AG09309 (cell line): ENCODE measurements at regions not wholly inside any gene's neighbourhood (a gene's known extent, or its start where the extent isn't known, plus 50 kb on each side); places are given as distances from the start of the nearest gene placed in this dataset.

Experiments used
- DNase-seq: peaks from one replicate; pipeline ENCODE4 v3.0.0-alpha.2; 2010; ENCODE audit warnings: low read depth
- H3K4me3 ChIP-seq: 2 replicates; pipeline ENCODE4 v1.5.1; 2011; ENCODE audit warnings: mild to moderate bottlenecking, low read depth, low read length, moderate library complexity; ENCODE audit not compliant: control insufficient read depth
- TF ChIP-seq, protein P1 (sequence below): IDR thresholded peaks from 2 replicates; pipeline ENCODE4 v1.5.1; 2011; ENCODE audit warnings: mild to moderate bottlenecking, low read depth, low read length, inconsistent platforms; ENCODE audit not compliant: insufficient read depth, control insufficient read depth; ENCODE audit errors: missing control alignments

DNA sequence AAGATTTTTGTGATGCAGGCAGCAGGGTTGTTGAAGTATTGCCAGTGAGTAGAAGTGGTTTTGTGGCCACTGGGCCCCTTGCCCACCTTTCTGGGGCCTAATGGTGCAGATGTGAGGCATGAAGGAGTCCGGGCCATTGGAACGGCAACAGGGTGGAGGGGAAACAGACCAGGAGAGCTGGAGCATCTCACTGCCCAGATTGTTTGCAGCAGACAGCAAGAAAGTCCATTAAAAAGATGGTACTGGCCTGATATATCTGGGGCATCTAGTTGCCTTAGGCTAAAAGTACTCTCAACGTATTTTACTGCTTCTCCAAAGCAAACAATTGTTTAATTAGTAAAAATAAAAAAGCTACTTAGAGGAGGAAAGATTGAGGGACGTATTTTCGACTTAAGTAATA, 298.4 kb downstream of the SATB1 start:
- no peak overlapping the region for H3K4me3 ChIP-seq
- TF ChIP-seq, protein P1, sequence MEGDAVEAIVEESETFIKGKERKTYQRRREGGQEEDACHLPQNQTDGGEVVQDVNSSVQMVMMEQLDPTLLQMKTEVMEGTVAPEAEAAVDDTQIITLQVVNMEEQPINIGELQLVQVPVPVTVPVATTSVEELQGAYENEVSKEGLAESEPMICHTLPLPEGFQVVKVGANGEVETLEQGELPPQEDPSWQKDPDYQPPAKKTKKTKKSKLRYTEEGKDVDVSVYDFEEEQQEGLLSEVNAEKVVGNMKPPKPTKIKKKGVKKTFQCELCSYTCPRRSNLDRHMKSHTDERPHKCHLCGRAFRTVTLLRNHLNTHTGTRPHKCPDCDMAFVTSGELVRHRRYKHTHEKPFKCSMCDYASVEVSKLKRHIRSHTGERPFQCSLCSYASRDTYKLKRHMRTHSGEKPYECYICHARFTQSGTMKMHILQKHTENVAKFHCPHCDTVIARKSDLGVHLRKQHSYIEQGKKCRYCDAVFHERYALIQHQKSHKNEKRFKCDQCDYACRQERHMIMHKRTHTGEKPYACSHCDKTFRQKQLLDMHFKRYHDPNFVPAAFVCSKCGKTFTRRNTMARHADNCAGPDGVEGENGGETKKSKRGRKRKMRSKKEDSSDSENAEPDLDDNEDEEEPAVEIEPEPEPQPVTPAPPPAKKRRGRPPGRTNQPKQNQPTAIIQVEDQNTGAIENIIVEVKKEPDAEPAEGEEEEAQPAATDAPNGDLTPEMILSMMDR: no peak
- DNase-seq: no peak

DNA sequence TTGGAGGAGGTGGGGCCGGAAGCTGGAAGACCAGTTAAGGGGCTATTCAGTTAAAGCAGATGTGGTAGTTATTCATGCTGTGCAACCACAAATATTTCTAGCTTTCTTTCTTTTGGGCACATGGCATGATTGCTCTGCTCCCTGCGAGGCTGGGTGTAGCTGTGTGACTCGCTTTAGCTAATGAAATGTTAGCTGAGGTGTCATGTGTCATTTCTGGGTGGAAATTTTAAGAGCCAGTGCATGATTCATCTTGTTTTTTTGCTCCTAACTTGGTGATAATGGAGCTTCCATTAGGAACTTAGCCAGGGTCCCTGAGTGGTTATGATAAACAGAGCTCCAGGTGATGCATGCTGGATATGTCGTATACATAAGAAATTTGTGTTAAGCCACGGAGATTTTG, 300.6 kb downstream of the SATB1 start:
- TF ChIP-seq, protein P1: no peak

DNA sequence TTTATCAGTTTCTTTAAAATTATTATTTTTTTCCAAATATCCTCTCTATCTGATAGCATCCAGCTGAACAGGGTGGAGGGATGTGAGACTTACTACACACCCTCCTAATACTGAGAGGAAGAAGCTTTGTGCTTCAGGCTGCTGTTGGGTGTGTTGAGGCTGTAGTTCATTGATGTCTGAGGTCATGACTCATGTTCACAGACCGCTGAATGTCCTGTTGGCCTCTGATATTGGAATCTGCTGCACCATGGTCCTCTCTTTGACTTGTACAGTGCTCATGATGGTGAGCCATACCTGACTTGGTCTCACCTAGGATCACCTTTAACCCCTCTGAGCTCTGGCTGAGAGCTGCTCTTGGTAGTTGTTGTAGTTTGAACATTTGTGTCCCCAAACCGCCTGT, 302.9 kb downstream of the SATB1 start:
- TF ChIP-seq, protein P1: no peak
- no peak for DNase-seq
- no peak overlapping the region for H3K4me3 ChIP-seq

More for the DNA sequence above, 300.6 kb downstream of the SATB1 start:
- DNase-seq: peak; percentile 73
- no peak overlapping the region for H3K4me3 ChIP-seq

DNA sequence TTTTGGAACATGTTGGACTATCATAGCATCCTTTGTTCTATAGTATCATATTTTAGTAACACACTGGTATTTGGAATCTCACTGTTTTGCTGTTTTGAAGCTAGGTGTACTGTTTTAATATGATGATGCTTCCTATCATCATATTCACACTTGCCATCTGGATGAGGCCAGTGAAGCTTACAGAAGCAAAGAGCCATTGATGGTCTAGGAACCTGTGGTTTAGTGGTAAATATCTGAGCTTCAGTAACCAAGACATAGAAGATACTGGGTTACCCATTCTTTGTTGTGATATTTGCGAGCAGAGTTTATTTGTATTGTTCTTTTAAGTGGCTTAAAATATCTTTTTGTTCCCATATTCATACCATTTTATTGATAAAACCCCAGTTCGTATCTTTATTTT, 304.1 kb downstream of the SATB1 start:
- H3K4me3 ChIP-seq: no peak overlapping the region
- TF ChIP-seq, protein P1: no peak
- no peak for DNase-seq

DNA sequence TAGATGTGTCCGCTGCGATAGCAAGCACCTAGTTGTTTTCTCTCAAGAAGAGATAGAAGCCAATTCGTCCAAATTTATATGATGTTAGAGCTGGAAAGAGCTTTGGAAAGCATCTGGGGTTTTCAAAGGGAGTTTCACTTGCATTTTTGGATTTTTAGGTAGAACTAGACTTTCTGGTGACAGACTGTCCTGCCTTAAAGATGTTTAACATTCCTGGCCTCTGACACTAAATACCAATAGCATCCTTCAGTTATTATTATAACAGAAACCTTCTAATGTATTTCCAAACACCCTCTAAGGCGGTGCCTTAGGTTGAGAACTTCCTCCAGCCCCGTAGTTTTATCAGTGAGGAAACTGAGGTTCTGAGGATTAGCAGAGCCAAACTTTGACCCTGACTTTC, 305.3 kb downstream of the SATB1 start:
- TF ChIP-seq, protein P1: no peak
- no peak overlapping the region for H3K4me3 ChIP-seq
- DNase-seq: no peak

DNA sequence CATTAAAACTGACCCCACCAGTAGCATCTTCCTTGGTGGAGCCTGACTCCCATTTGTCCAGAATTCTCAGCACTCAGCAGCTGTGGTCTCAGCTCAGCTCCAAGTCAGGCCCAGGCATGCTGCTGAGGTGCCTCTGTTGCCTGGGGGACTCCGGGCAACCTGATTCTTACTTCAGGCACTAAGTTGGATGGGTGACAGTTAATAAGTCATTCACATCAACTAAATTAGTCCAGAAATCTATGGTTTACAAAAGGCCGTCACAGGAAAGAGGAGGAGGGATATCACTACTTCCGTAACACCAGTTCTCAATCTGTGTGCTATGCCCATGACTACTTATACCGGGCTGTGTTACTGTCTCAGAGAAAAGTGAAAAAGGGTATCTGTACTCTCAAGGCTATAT, 310.2 kb downstream of the SATB1 start:
- no peak for DNase-seq
- no peak overlapping the region for H3K4me3 ChIP-seq
- TF ChIP-seq, protein P1: no peak

DNA sequence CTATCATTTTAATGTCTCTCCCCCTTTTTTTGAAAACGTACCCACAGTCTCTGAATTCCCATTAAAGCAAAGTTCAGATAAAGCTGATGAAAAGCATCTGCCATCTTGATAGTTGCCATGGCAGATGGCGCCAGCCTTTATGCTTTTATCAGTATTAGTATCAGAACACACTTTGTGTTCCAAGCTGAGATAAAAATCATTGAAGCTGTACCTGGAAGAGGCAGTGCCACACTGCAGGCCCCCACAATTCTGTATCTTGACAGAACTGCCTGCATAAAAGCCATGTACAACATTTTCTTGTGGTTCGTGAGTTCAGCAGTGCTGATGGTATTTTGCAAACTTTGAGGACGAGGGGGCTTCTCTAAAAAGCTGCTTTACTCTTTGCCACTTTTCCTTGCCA, 311.7 kb downstream of the SATB1 start:
- DNase-seq: no peak
- no peak overlapping the region for H3K4me3 ChIP-seq
- TF ChIP-seq, protein P1: no peak
